DMS53 treated with DMSO at 0.1 percent for 48 hours (cell line): ENCODE measurements at regions not wholly inside any gene's neighbourhood (a gene's known extent, or its start where the extent isn't known, plus 50 kb on each side); places are given as distances from the start of the nearest gene placed in this dataset.
"Not testable (repeated sequence)": the region's sequence is repeated elsewhere in the genome, so short reads cannot be mapped to it uniquely, and the experiment has no call there.

Experiments used
- DNase-seq: peaks from one replicate; lab custom pipeline; 2025; ENCODE audit not compliant: unreplicated experiment; lab: John Stamatoyannopoulos, UW

- DNase-seq: no peak
Measured at GRCh38 chr11:22041039-22041438, 151.8 kb upstream of the ANO5 start.

GRCh38 chr11:22042081-22042480 lies 150.8 kb upstream of the ANO5 start:
- no peak for DNase-seq

GRCh38 chr11:22044126-22044525 lies 148.8 kb upstream of the ANO5 start:
- no peak for DNase-seq

- no peak for DNase-seq
Measured at GRCh38 chr11:22049276-22049675, 143.6 kb upstream of the ANO5 start.

- no peak for DNase-seq
Measured at GRCh38 chr11:22065472-22065871, 127.4 kb upstream of the ANO5 start.

- DNase-seq: no peak
Measured at GRCh38 chr11:22069844-22070243, 123.0 kb upstream of the ANO5 start.

GRCh38 chr11:22076271-22076930 lies 116.5 kb upstream of the ANO5 start:
- no peak for DNase-seq

- no peak for DNase-seq
Measured at GRCh38 chr11:22078063-22078462, 114.8 kb upstream of the ANO5 start.

- DNase-seq: no peak
Measured at GRCh38 chr11:22079133-22079872, 113.6 kb upstream of the ANO5 start.

GRCh38 chr11:22082178-22082577 lies 110.7 kb upstream of the ANO5 start:
- DNase-seq: no peak

- no peak for DNase-seq
Measured at GRCh38 chr11:22082788-22083187, 110.1 kb upstream of the ANO5 start.

- no peak for DNase-seq
Measured at GRCh38 chr11:22084056-22084455, 108.8 kb upstream of the ANO5 start.

GRCh38 chr11:22084564-22084963 lies 108.3 kb upstream of the ANO5 start:
- peak; percentile 15 for DNase-seq

- DNase-seq: no peak
Measured at GRCh38 chr11:22089609-22090008, 103.3 kb upstream of the ANO5 start.

GRCh38 chr11:22106566-22106965 lies 86.3 kb upstream of the ANO5 start:
- no peak for DNase-seq

GRCh38 chr11:22115470-22116029 lies 77.3 kb upstream of the ANO5 start:
- no peak for DNase-seq

GRCh38 chr11:22127981-22128380 lies 64.9 kb upstream of the ANO5 start:
- not testable (repeated sequence) for DNase-seq

- DNase-seq: peak; percentile 56
Measured at GRCh38 chr11:22130462-22131053, 62.3 kb upstream of the ANO5 start.

- no peak for DNase-seq
Measured at GRCh38 chr11:22133776-22134175, 59.1 kb upstream of the ANO5 start.

GRCh38 chr11:22138264-22138663 lies 54.6 kb upstream of the ANO5 start:
- DNase-seq: no peak
